Cardiac fibroblast (primary cell): ENCODE measurements at regions not wholly inside any gene's neighbourhood (a gene's known extent, or its start where the extent isn't known, plus 50 kb on each side); places are given as distances from the start of the nearest gene placed in this dataset.
A peak's percentile ranks its signal among the peaks of the same experiment; 100 is the strongest.

Experiments
- DNase-seq, 2 donors: peaks; one replicate each; pipeline versions ENCODE4 v3.0.0 to v3.0.0-alpha.2; 2010; ENCODE audit warnings: low read depth in 2 of 2
- H3K4me3 ChIP-seq, 2 donors: replicated peaks in 1 of 2; 1 replicate in 1 of 2; 2 replicates in 1 of 2; pipeline ENCODE4 v1.5.1; 2011; ENCODE audit warnings: low read depth in 2 of 2, low read length in 2 of 2, mild to moderate bottlenecking in 2 of 2, moderate library complexity in 1 of 2
- CTCF ChIP-seq: IDR thresholded peaks from one replicate; pipeline ENCODE4 v1.5.1; 2011; ENCODE audit warnings: low read depth, mild to moderate bottlenecking, low read length, inconsistent platforms

GRCh38 chr3:152105446-152105845 is 163.3 kb upstream of the MBNL1 start:
- no peak for TF ChIP-seq CTCF
- DNase-seq = no peak
- H3K4me3 ChIP-seq = no peak overlapping the region

DNA sequence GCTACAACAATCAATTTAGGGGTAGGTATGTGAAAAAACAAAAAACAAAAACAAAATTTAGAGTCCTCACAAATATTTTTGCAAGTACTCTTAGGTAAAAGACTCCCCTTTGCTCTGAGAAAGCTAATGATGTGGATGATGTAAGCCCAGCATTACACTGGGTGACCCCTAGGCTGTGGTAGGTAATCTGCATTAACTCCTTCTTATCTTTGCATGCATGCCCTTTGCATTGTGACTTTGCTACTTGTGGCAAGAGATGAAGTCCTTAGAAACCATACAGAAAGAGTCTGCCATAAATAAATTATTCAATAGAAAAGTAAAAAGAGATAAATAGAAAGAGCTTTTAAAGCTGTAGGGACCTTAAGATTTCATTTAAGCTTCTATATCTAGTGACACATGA is 159.7 kb upstream of the MBNL1 start:
- TF ChIP-seq CTCF = no peak
- DNase-seq = no peak
- no peak overlapping the region for H3K4me3 ChIP-seq

GRCh38 chr3:152113413-152113812 is 155.3 kb upstream of the MBNL1 start:
- no peak overlapping the region for H3K4me3 ChIP-seq
- peak; percentile 56 to 59 for DNase-seq
- no peak for TF ChIP-seq CTCF

DNA sequence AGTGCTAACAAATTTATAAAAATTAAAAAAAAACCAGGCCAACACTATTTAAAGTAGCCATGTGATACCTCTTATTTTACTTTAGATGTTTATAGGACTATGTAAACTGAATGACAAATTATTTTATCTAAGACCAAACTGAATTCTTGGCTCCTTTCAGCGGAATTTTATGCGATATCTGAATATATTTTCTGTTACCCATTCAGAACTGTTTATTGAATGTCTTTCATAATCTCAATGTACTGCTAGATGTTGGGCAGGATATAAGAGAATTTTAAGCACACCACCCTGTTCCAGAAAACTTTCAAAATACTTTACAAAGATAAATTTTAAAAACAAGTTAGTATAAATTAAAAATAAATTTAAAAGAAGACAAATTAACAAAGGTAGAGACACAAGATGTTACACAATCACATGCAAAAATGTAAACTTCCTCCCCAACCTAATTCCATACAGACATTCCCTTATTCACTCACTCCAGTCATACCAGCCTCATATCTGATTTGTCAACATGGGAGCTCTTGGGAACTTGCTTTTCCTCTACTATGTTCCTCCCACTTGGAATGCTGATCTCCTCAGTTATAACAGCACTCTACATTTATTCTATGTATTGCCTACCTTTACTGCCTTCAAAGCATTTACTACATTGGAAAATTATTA is 154.6 kb upstream of the MBNL1 start:
- no peak for TF ChIP-seq CTCF
- no peak overlapping the region for H3K4me3 ChIP-seq
- peak; percentile 13 to 43 for DNase-seq

GRCh38 chr3:152120601-152121269 is 148.0 kb upstream of the MBNL1 start:
- H3K4me3 ChIP-seq = no peak overlapping the region
- DNase-seq = peak in 1 of 2 donors; percentile 32
- no peak for TF ChIP-seq CTCF

DNA sequence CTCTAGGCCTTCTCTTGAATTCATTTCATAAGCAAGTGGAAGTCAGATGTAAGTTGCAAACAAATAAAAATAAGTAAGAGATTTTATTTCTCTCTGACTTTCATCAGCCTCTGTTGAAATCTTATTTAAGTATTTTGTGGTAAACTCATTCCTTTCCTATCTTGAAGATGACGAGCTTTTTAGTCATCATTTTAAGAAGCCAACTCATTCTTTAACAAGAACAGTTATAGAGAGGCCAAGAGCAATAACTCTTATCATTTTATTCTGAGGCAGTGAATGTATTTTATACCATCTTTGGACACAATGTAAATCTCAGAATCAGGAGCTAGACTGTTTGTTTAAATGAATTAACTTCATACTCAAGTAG is 147.5 kb upstream of the MBNL1 start:
- TF ChIP-seq CTCF = no peak
- H3K4me3 ChIP-seq = no peak overlapping the region
- peak; percentile 92 for DNase-seq
